SK-N-SH (cell line): ENCODE measurements at regions not wholly inside any gene's neighbourhood (a gene's known extent, or its start where the extent isn't known, plus 50 kb on each side); places are given as distances from the start of the nearest gene placed in this dataset.

Source experiments
- CTCF ChIA-PET: fragments of 300-600, 350-600 bp; formaldehyde crosslinking; extraction: SDS; loops from one replicate; lab custom pipeline; 2021; lab: Yijun Ruan, JAX
- POLR2A ChIA-PET: fragments of 350-600 bp; sonication (Branson Sonifier 250); formaldehyde crosslinking; extraction: SDS; loops from one replicate; lab custom pipeline; 2020; ENCODE audit warnings: antibody characterized with exemption, inconsistent platforms; lab: Yijun Ruan, JAX
- DNase-seq: peaks from one replicate; pipeline ENCODE4 v3.0.0; 2012
- H2AFZ ChIP-seq: fragments of 200-600 bp; sonication (generic); 2 replicates; pipeline ENCODE4 v1.8.1; 2016; ENCODE audit warnings: antibody characterized with exemption, mild to moderate bottlenecking, low read depth
- H3F3A ChIP-seq: fragments of 200-600 bp; sonication (generic); replicated peaks from 2 replicates; pipeline ENCODE3; 2016; ENCODE audit warnings: antibody characterized with exemption, mild to moderate bottlenecking; ENCODE audit not compliant: insufficient read depth
- H3K27ac ChIP-seq, 2 experiments: fragments of 200-500 bp in 1 of 2; fragments of 200-600 bp in 1 of 2; sonication (Bioruptor generic) in 1 of 2; sonication (generic), shearing (Covaris generic) in 1 of 2; 2 replicates each; pipeline versions ENCODE4 v1.5.1 to v1.6.1; 2014 to 2016; ENCODE audit warnings: low read depth in 2 of 2, inconsistent platforms in 1 of 2, low read length in 1 of 2, mild to moderate bottlenecking in 1 of 2, mixed read lengths in 1 of 2
- H3K27me3 ChIP-seq: fragments of 200-600 bp; sonication (generic), shearing (Covaris generic); 2 replicates; pipeline ENCODE4 v1.6.1; 2016; ENCODE audit warnings: mixed run types; ENCODE audit not compliant: insufficient read depth
- H3K36me3 ChIP-seq, 2 experiments: fragments of 200-500 bp in 1 of 2; fragments of 200-600 bp in 1 of 2; sonication (Bioruptor generic) in 1 of 2; sonication (generic) in 1 of 2; replicated peaks in 1 of 2; 2 replicates each; pipeline versions ENCODE3 to v1.5.1; 2014 to 2016; ENCODE audit warnings: low read length in 1 of 2, mild to moderate bottlenecking in 1 of 2; ENCODE audit not compliant: insufficient read depth in 2 of 2, control insufficient read depth in 1 of 2
- H3K4me1 ChIP-seq, 2 experiments: fragments of 200-500 bp in 1 of 2; fragments of 200-600 bp in 1 of 2; sonication (Bioruptor generic) in 1 of 2; sonication (generic), shearing (Covaris generic) in 1 of 2; 2 replicates each; pipeline versions ENCODE4 v1.5.1 to v1.6.1; 2014 to 2016; ENCODE audit warnings: low read depth in 1 of 2, low read length in 1 of 2, mixed run types in 1 of 2; ENCODE audit not compliant: insufficient read depth in 2 of 2, control insufficient read depth in 1 of 2
- H3K4me2 ChIP-seq: fragments of 200-600 bp; sonication (generic), shearing (Covaris generic); 2 replicates; pipeline ENCODE4 v1.6.1; 2017; ENCODE audit warnings: mixed run types
- H3K4me3 ChIP-seq, 2 experiments: fragments of 200-500 bp in 1 of 2; fragments of 200-600 bp in 1 of 2; sonication (Bioruptor generic) in 1 of 2; sonication (generic), shearing (Covaris generic) in 1 of 2; 2 replicates each; pipeline versions ENCODE4 v1.5.1 to v1.8.1; 2014 to 2016; ENCODE audit warnings: low read depth in 2 of 2, inconsistent platforms in 1 of 2, low read length in 1 of 2, mild to moderate bottlenecking in 1 of 2, mixed read lengths in 1 of 2, moderate library complexity in 1 of 2
- H3K79me2 ChIP-seq: fragments of 200-600 bp; sonication (generic); 2 replicates; pipeline ENCODE4 v1.8.1; 2017; ENCODE audit warnings: mild to moderate bottlenecking; ENCODE audit not compliant: insufficient read depth
- H3K9ac ChIP-seq: fragments of 200-600 bp; sonication (generic); 2 replicates; pipeline ENCODE4 v1.6.1; 2017; ENCODE audit warnings: mixed run types
- H3K9me2 ChIP-seq: fragments of 200-600 bp; sonication (generic); 2 replicates; pipeline ENCODE4 v1.6.1; 2017; ENCODE audit warnings: mixed run types
- H3K9me3 ChIP-seq: fragments of 200-600 bp; sonication (generic); 2 replicates; pipeline ENCODE4 v1.6.1; 2017; ENCODE audit warnings: mixed run types, mild to moderate bottlenecking, moderate library complexity
- H4K20me1 ChIP-seq: fragments of 200-600 bp; sonication (generic); 2 replicates; pipeline ENCODE4 v1.6.1; 2017; ENCODE audit warnings: mild to moderate bottlenecking, mixed run types; ENCODE audit not compliant: insufficient read depth
- CHD2 ChIP-seq: fragments of 150-350 bp; IDR thresholded peaks from 2 replicates; pipeline ENCODE4 v1.6.1; 2018; ENCODE audit warnings: low read length; ENCODE audit not compliant: partially characterized antibody
- EP300 ChIP-seq, 2 experiments: IDR thresholded peaks; 2 replicates each; pipeline versions ENCODE4 v1.4.0 to v1.6.1; 2012; ENCODE audit warnings: borderline replicate concordance in 1 of 2, low read depth in 1 of 2, low read length in 1 of 2
- FOSL2 ChIP-seq: IDR thresholded peaks from 2 replicates; pipeline ENCODE4 v1.4.0; 2012; ENCODE audit warnings: low read depth, mild to moderate bottlenecking, moderate library complexity, borderline replicate concordance
- JUND ChIP-seq: IDR thresholded peaks from 2 replicates; pipeline ENCODE4 v1.4.0; 2012
- MEF2A ChIP-seq: IDR thresholded peaks from 2 replicates; pipeline ENCODE4 v1.4.0; 2012; ENCODE audit warnings: low read depth, borderline replicate concordance
- NRF1 ChIP-seq: IDR thresholded peaks from 2 replicates; pipeline ENCODE4 v1.6.1; 2012; ENCODE audit warnings: low read depth, mild to moderate bottlenecking, low read length
- POLR2AphosphoS5 ChIP-seq: IDR thresholded peaks from 2 replicates; pipeline ENCODE4 v1.6.1; 2012; ENCODE audit warnings: low read depth, low read length
- RAD21 ChIP-seq: IDR thresholded peaks from 2 replicates; pipeline ENCODE4 v1.6.1; 2012; ENCODE audit warnings: mild to moderate bottlenecking, low read length
- RFX5 ChIP-seq: IDR thresholded peaks from 2 replicates; pipeline ENCODE4 v1.6.1; 2012; ENCODE audit warnings: mild to moderate bottlenecking, improper control_type of control experiment, low read length
- RXRA ChIP-seq: IDR thresholded peaks from 2 replicates; pipeline ENCODE4 v1.4.0; 2012; ENCODE audit warnings: low read depth, mild to moderate bottlenecking, borderline replicate concordance
- SIN3A ChIP-seq: IDR thresholded peaks from 2 replicates; pipeline ENCODE4 v1.6.1; 2012; ENCODE audit warnings: low read depth, mild to moderate bottlenecking, low read length, moderate library complexity, borderline replicate concordance
- SMC3 ChIP-seq: IDR thresholded peaks from 2 replicates; pipeline ENCODE4 v1.6.1; 2012; ENCODE audit warnings: low read depth, low read length, improper control_type of control experiment
- TAF1 ChIP-seq: IDR thresholded peaks from 2 replicates; pipeline ENCODE4 v1.6.1; 2012; ENCODE audit warnings: low read depth, mild to moderate bottlenecking, low read length, moderate library complexity, borderline replicate concordance
- YY1 ChIP-seq: IDR thresholded peaks from 2 replicates; pipeline ENCODE4 v1.4.0; 2012; ENCODE audit warnings: low read depth, mild to moderate bottlenecking
- WGBS: methylation state at CpG from one replicate; pipeline ENCODE4 v1.1.6; 2017; ENCODE audit warnings: low lambda C conversion rate; 5-methylcytosine and 5-hydroxymethylcytosine counted together
- TF ChIP-seq, protein P1 (sequence below): fragments of 200-600 bp; sonication (generic); IDR thresholded peaks from 2 replicates; pipeline ENCODE4 v1.6.1; 2017; ENCODE audit warnings: antibody characterized with exemption, mild to moderate bottlenecking, moderate library complexity
- TF ChIP-seq, protein P2 (sequence below): fragments of 150-350 bp; IDR thresholded peaks from 2 replicates; pipeline ENCODE4 v1.6.1; 2017; ENCODE audit warnings: antibody characterized with exemption, low read length, low read depth, borderline replicate concordance
- TF ChIP-seq, protein P3 (sequence below): fragments of 150-350 bp; IDR thresholded peaks from 2 replicates; pipeline ENCODE4 v1.6.1; 2016; ENCODE audit warnings: mild to moderate bottlenecking, low read depth, low read length

DNA sequence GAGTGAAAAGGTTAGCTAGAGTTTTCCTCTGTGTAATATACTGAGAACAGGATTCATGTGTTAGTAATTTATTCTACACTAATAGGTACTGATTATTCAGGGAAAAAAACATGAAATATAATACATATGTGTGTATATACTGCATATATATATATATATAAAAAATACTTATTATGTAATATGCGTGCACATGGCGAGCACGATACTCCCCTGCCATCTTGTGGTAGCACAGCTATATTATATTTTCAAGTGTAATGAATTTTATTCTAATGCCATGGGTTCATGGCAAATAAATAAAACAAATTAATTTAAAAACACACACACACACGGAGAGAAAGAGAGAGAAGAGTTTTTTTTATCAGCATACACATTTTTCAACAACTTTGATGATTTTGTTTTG lies 460.6 kb downstream of the KCNJ2 start (continued):
- TF ChIP-seq, protein P1, sequence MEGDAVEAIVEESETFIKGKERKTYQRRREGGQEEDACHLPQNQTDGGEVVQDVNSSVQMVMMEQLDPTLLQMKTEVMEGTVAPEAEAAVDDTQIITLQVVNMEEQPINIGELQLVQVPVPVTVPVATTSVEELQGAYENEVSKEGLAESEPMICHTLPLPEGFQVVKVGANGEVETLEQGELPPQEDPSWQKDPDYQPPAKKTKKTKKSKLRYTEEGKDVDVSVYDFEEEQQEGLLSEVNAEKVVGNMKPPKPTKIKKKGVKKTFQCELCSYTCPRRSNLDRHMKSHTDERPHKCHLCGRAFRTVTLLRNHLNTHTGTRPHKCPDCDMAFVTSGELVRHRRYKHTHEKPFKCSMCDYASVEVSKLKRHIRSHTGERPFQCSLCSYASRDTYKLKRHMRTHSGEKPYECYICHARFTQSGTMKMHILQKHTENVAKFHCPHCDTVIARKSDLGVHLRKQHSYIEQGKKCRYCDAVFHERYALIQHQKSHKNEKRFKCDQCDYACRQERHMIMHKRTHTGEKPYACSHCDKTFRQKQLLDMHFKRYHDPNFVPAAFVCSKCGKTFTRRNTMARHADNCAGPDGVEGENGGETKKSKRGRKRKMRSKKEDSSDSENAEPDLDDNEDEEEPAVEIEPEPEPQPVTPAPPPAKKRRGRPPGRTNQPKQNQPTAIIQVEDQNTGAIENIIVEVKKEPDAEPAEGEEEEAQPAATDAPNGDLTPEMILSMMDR, result peak; percentile 56
- TF ChIP-seq YY1, result no peak
- TF ChIP-seq NRF1, result no peak
- TF ChIP-seq MEF2A, result no peak
- TF ChIP-seq FOSL2, result no peak

DNA sequence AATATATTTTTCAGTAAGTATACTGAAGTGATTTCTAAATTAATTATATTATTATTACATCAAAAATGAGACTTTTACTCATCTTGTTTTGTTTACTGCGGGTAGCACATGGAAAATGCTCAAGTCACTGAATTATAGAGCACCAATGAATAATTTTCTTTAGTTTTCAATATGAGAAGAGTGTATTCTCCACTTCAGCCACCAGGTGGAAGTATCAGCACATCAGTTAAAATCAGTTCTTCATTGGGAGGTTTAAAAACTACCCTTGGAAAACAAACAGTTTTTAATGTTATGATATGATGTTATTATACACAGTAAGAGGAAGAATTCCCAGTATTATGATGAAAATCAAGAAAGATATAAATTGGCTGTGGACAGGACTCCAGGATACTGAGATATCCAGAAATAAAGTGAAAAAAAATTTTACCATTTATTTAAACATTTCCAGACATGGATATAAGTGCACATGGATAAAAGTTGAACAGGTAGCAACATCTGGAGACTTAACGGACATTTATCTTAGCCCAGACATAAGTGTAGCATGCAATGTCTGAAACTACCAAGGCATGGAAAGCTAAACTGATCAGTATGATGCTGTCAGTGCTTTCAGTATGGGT lies 467.3 kb downstream of the KCNJ2 start:
- peak; percentile 58 for DNase-seq
- Histone ChIP-seq H3K79me2 (no peaks in the 10 kb centered on the region), H3K9me3 (no peaks in the 10 kb centered on the region), H3K4me1 (no peaks in the 10 kb centered on the region), H3F3A (no peaks in the 10 kb centered on the region), H3K9ac (no peak overlapping the region), H3K36me3 (no peaks in the 10 kb centered on the region), H3K4me3 (no peak overlapping the region), H3K9me2 (no peaks in the 10 kb centered on the region), H3K27me3 (peaks cover 6% of the 10 kb centered on the region; the same call in 1 of the 2 replicates), H4K20me1 (no peaks in the 10 kb centered on the region), H3K4me2 (no peak overlapping the region), H3K27ac (no peak overlapping the region), H2AFZ (no peak overlapping the region)
- 3% methylated on average over 2 of the region's 2 CpGs for WGBS
- POLR2A ChIA-PET, result no interaction called here
- TF ChIP-seq MEF2A, result no peak
- TF ChIP-seq CHD2, result no peak
- TF ChIP-seq, protein P2, sequence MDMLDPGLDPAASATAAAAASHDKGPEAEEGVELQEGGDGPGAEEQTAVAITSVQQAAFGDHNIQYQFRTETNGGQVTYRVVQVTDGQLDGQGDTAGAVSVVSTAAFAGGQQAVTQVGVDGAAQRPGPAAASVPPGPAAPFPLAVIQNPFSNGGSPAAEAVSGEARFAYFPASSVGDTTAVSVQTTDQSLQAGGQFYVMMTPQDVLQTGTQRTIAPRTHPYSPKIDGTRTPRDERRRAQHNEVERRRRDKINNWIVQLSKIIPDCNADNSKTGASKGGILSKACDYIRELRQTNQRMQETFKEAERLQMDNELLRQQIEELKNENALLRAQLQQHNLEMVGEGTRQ, result no peak
- TF ChIP-seq NRF1, result no peak
- peak; percentile 99 for TF ChIP-seq RAD21
- peak; percentile 84 for TF ChIP-seq SMC3
- TF ChIP-seq POLR2AphosphoS5, result no peak
- TF ChIP-seq RXRA, result no peak
- no peak for TF ChIP-seq YY1
- TF ChIP-seq RFX5, result peak; percentile 46; the same call in 1 of the 2 replicates
- TF ChIP-seq, protein P1, result peak; percentile 93
- no peak for TF ChIP-seq TAF1
- TF ChIP-seq EP300 (IDR thresholded peaks at IDR 0.05; ENCODE audit: borderline replicate concordance in 1 of 2, low read depth in 1 of 2, low read length in 1 of 2), result 0 out of 4 replicates have a peak, but pooled peaks of 1 of the 2 experiments have one; percentile 25
- TF ChIP-seq, protein P3, sequence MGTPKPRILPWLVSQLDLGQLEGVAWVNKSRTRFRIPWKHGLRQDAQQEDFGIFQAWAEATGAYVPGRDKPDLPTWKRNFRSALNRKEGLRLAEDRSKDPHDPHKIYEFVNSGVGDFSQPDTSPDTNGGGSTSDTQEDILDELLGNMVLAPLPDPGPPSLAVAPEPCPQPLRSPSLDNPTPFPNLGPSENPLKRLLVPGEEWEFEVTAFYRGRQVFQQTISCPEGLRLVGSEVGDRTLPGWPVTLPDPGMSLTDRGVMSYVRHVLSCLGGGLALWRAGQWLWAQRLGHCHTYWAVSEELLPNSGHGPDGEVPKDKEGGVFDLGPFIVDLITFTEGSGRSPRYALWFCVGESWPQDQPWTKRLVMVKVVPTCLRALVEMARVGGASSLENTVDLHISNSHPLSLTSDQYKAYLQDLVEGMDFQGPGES, result no peak
- TF ChIP-seq JUND, result no peak
- no peak for TF ChIP-seq SIN3A
- TF ChIP-seq, all 33 proteins: peak for 5
- CTCF ChIA-PET, result interaction anchor here (0.5 to 1.0 kb wide), 11 partner anchors 10 to 1904 kb away, joined by 3 to 12 read pairs (median 3); no protein-coding TSS in a partner anchor
